ENCODE measurements at regions not wholly inside any gene's neighbourhood (a gene's known extent, or its start where the extent isn't known, plus 50 kb on each side); places are given as distances from the start of the nearest gene placed in this dataset.
A peak's percentile ranks its signal among the peaks of the same experiment; 100 is the strongest.
"Not testable (repeated sequence)": the region's sequence is repeated elsewhere in the genome, so short reads cannot be mapped to it uniquely, and the experiment has no call there.

DNA sequence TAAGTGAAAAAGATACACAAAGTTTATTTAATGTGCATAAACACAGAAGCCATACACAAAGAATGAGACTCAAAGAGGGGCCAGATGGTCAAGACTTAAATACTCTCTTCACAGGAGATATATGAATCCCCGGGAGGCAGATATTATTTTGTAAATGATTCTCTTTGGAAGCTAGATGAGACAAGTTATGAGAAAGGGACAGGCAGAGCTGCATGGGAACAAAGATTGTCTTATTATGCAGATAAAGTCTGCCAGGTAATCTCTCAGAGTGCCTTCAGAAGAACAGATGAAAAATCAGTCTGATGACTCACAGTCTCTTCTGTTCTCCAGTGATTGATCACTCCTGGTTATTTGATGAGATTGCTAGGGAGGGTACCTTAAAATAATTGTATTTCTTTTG is 89.0 kb downstream of the NAF1 start:
- ATAC-seq (no peak), DNase-seq (no peak)
- intact Hi-C loops (cut with DNase I): no loop called here

GRCh38 chr4:163072222-163072621 is 94.5 kb downstream of the NAF1 start:
- intact Hi-C loops (cut with DNase I): no loop called here
- DNase-seq (no peak), ATAC-seq (no peak)

DNA sequence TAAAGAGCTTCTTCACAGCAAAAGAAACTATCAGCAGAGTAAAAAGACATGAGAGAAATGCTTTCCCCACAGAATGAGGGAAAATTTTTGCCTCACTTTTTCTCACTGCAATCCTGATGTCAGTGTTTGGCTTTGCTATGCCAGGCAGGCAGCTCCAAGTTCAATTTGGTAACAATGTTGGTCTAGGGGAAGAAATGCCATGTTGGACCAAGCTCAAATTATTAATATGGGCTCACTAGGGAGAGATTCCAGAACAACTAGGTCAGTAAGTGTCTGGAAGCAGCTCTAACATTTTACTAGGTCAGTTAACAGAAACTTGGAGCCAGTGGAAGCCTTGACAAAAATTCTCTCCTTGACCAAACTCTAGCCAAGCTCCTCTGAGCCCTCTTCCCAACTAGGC is 95.4 kb downstream of the NAF1 start:
- DNase-seq: no peak
- ATAC-seq: no peak
- intact Hi-C loops (cut with DNase I): no loop called here

- ATAC-seq: no peak
Measured at GRCh38 chr4:163070023-163070422, 96.7 kb downstream of the NAF1 start.

DNA sequence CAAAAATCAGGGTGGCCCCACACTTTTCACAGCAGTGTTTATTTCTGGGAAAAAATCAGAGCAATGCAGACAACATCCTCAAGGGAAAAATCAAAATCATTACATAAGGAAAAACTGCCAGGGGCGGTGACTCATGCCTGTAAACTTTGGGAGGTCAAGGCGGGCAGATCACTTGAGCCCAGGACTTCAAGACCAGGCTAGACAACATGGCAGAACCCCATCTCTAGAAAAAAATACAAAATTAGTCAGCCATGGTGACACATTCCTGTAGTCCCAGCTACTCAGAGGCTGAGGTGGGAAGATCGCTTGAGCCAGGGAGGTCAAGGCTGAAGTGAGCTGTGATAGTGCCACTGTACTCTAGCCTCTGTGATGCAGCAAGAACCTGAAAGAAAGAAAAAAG is 102.8 kb downstream of the NAF1 start:
- intact Hi-C loops (cut with DNase I): no loop called here
- ATAC-seq (no peak), DNase-seq (no peak)

More at GRCh38 chr4:163070023-163070422, 96.7 kb downstream of the NAF1 start:
- intact Hi-C loops (cut with DNase I): no loop called here
- no peak for DNase-seq

- no peak for ATAC-seq
- DNase-seq: peak; percentile 24
- intact Hi-C loops (cut with DNase I): no loop called here
Measured at GRCh38 chr4:163048447-163048846, 118.2 kb downstream of the NAF1 start.

DNA sequence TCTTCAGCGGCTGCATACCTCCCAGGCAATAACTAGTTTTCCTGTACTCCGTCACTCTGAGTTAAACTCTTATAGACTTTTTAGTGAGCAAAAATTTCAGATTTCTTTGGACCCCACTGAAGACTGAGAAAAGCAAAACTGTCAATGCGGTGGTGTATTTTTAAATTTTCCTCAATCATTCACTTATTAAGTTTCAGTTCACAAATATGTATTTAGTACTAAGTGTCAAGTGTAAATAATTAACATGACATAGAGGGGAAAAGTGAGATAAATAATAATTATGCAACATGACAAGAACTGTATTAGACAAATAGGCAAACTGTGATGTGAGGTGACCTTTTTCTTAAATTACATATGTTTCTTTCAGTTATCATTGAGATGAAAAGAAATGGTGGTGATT is 124.4 kb downstream of the NAF1 start:
- DNase-seq: no peak
- no peak for ATAC-seq
- intact Hi-C loops (cut with DNase I): no loop called here

GRCh38 chr4:163017135-163017534 is 149.6 kb downstream of the NAF1 start:
- DNase-seq (no peak), ATAC-seq (no peak)
- intact Hi-C loops (cut with DNase I): no loop called here

DNA sequence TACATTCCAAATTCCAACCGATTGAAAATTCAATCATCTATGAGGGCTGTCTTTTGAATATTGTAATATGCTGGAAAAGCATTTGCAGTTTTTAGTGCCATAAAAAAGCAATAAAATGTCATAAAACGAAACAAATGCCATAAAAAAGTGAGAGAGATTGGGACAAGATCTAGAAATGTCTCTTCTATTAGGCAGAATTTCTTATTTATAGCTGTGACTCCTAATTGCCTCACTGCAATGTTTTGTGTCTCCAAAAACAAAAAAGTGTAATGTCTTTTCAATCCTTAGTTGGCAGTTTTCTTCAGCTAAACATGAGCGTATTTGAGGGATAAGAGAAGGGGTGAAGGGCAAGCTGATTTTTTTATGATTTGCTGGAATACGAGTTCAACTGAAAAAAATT is 153.9 kb downstream of the NAF1 start:
- intact Hi-C loops (cut with DNase I): no loop called here
- DNase-seq: no peak
- no peak for ATAC-seq

DNA sequence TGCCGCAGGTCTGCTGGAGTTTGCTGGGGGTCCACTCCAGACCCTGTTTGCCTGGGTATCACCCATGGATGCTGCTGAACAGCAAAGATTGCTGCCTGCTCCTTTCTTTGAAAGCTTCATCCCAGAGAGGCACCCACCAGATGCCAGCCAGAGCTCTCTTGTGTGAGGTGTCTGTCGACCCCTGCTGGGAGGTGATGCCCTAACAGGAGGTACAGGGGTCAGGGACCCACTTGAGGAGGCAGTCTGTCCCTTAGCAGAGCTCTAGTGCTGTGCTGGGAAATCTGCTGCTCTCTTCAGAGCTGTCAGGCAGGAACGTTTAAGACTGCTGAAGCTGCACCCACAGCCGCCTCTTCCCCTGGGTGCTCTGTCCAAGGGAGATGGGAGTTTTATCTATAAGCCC is 162.7 kb downstream of the NAF1 start:
- ATAC-seq (no peak), DNase-seq (no peak)
- intact Hi-C loops (cut with DNase I): no loop called here

DNA sequence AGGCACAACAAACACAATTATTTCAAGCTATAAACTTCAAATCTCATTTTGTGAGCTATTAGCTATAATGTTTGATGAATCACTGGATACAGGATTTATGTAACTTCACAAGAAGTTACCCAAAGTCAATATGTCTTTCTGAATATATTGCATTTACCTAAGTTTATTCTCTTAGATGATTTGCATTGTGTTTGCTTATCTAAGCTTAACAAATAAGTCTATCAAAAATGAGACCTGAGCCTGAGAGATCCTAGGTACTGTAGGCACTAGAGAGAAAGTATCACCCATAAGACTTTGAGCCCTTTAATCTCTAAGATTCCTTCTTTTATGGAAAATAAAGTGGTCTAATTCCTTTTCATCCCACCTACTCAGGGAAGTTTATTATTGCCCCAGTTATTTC is 178.2 kb downstream of the NAF1 start:
- ATAC-seq: no peak
- intact Hi-C loops (cut with DNase I): no loop called here

GRCh38 chr4:162985131-162985530 is 181.6 kb downstream of the NAF1 start:
- ATAC-seq: no peak
- intact Hi-C loops (cut with DNase I): no loop called here
- DNase-seq: no peak

More for the DNA sequence above, 178.2 kb downstream of the NAF1 start:
- DNase-seq: no peak

GRCh38 chr4:162984621-162985020 is 182.1 kb downstream of the NAF1 start:
- intact Hi-C loops (cut with DNase I): no loop called here
- ATAC-seq (no peak), DNase-seq (no peak)

DNA sequence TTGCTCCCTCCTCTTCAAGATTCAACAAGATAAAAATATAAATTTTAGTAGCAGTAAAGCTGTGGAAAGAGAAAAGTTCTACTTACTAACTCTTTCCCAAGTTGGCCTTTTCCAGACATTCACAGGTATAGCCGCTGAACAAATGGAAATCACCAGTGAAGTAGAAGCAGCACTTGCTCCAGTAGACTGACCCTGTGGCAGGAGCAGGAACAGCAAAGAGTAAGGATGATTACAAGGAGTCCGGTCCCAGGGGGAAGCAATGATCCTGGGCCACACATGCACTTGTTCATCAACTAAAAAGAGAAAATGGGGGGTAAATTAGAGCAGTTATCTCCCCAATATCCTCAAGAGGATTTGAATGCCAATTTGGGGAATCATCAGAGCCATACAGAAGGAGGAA is 184.9 kb downstream of the NAF1 start:
- DNase-seq (no peak), ATAC-seq (no peak)
- intact Hi-C loops (cut with DNase I): no loop called here

- ATAC-seq: no peak
- intact Hi-C loops (cut with DNase I): no loop called here
- DNase-seq: no peak
Measured at GRCh38 chr4:162978398-162978797, 188.3 kb downstream of the NAF1 start.

DNA sequence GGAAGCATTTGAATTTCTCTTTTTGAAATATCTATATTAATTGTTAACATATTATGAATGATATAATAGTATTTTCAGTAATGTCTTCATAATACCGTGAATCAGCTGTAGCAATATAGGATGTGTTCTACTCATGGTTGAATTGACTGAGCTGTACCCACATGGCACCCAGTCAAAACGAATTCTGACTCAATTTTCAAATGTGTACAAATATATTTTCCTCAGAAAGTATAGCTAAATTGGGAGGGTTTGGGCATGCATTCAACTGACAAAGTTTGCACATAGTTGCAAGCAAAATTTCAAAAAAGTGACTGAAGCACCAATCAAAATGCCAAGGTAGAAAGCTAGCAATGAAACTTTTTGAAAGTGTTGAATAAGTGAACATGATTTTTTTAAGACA is 188.9 kb downstream of the NAF1 start:
- DNase-seq (no peak), ATAC-seq (no peak)
- intact Hi-C loops (cut with DNase I): no loop called here

DNA sequence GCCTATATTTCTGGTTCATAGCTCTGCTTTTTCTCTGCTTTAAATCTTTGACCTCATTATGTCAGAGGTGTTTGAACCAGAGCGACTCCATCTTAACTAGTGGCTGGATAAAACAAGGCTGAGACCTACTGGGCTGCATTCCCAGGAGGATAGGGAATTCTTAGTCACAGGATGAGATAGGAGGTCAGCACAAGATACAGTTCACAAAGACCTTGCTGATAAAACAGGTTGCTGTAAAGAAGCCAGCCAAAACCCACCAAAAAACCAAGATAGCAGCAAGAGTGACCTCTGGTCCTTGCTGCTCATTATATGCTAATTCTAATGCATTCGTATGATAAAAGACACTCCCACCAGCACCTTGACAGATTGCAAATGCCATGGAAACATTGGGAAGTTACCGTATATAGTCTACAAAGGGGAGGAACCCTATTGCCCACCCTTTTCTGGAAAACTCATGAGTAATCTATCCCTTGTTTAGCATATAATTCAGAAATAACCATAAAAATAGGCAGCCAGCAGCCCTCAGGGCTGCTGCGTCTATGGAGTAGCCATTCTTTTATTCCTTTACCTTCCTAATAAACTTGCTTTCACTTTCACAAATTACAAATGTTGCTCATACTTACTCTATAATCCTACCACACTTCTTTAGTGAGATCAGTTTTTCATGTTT is 193.9 kb downstream of the NAF1 start:
- ATAC-seq (no peak), DNase-seq (no peak)
- intact Hi-C loops (cut with DNase I): no loop called here

GRCh38 chr4:162969194-162969593 is 197.5 kb downstream of the NAF1 start:
- DNase-seq (no peak), ATAC-seq (no peak)
- intact Hi-C loops (cut with DNase I): no loop called here

DNA sequence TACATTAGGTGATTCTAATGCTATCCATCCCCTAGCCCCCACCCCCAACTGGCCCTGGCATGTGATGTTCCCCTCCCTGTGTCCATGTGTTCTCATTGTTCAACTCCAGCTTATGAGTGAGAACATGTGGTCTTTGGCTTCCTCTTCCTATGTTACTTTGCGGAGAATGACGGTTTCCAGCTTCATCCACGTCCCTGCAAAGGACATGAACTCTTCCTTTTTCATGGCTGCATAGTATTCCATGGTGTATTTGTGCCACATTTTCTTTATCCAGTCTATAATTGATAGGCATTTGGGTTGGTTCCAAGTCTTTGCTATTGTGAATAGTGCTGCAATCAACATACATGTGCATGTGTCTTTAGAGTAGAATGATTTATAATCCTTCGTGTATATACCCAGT is 200.7 kb downstream of the NAF1 start:
- ATAC-seq; DNase-seq; intact Hi-C loops (cut with DNase I): not testable (repeated sequence)

GRCh38 chr4:162959046-162959445 is 207.6 kb downstream of the NAF1 start:
- intact Hi-C loops (cut with DNase I): no loop called here
- DNase-seq (no peak), ATAC-seq (no peak)

DNA sequence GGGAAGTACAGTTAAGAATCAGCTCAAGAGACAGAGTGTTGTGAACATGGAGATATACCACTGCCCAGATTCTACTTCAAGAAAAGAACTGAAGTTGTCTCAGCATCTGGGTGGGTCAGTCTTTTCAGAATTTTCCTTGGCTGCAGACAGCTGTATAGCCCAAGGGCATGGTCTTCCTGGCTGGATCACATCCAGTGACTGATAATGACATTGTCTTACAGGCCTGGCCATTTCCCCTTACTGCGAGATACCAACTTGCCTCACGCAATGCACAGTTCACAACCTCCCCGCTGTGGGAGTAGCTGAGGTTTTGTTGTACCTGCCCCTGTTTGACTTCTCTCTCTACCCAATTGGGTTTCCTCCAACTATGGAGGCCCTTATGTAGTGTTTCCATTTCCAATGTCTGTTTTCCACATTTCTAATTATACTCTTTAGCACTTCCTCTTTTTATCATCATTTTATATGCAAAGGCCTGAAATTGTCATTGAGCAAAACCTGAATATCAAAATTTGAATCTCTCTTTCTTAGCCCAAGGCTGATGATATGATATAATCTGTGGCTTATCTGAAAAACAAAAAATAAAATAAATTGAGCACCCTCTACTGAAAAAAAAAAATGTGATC is 209.1 kb downstream of the NAF1 start:
- peak; percentile 33 for DNase-seq

More for the DNA sequence above, 209.1 kb downstream of the NAF1 start:
- ATAC-seq: peak in 1 of 2 donors; percentile 65
- intact Hi-C loops (cut with DNase I): no loop called here

All from left cardiac atrium (tissue), 4 donors.